HG02981 (cell line): ENCODE measurements at regions not wholly inside any gene's neighbourhood (a gene's known extent, or its start where the extent isn't known, plus 50 kb on each side); places are given as distances from the start of the nearest gene placed in this dataset.

Experiments
- ATAC-seq: cut with Tn5 transposase; IDR thresholded peaks from one replicate; pipeline ENCODE4 v1.9.1; 2021; ENCODE audit warnings: mild to moderate bottlenecking, moderate library complexity; ENCODE audit not compliant: unreplicated experiment

DNA sequence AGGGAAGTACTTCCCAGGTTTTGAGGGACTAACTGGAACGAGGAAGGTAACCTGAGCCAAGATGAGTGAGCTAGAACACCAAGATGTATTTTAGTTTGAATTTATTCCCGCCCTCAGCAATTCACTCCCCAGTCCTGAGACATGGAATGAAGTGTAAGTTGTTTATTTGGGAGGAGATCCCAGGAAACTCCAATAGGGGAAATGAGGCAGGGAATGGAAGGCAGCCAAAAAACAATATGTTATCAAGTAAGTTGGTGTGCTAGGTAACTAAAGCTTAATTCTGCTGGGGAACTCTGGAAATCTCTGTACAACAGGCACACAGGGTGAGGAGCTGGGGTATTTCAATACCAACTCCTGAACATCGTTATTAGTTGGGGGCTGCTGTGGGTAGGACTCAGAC, 189.7 kb upstream of the HDAC9 start:
- ATAC-seq = no peak

GRCh38 chr7:18306696-18307095, 188.9 kb upstream of the HDAC9 start:
- ATAC-seq = no peak

DNA sequence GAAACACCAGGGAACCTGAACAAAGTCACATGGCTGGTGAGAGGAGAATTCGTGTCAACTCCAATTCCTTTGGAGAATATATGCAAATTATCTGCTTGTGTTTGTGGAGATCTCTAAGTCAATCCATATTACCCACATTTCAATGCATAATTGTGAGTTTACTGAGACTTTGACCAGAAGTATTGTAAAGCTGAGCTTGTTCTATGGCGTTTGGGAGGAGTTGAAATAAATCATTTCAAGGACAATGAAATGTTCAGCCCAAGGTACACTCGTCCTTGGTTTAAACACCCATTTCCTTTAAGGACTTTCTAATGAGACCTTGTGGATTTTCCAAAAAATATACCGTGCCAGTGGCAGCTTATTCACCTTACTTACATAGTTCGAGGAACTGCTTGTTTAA, 186.6 kb upstream of the HDAC9 start:
- ATAC-seq = no peak

DNA sequence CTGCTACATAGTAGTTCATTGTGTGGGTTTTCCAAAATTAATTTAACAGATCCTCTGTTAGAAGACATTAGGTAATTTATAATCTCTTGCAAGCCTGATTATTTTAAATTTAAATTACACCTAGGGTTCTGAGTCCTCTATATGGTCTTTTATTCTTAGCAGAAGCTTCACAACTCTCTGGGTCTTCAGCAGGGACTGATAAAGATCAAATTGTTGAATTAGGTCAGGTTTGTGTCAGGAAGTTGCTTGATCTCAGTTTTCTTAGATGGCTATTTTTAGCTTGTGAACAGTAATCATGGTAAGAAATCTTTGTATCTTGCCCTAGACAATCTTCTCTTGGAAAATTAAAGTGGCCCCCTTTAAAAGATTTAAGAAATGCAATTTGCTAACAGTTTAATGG, 183.1 kb upstream of the HDAC9 start:
- ATAC-seq = no peak

GRCh38 chr7:18313965-18314364, 181.6 kb upstream of the HDAC9 start:
- ATAC-seq = no peak

- no peak for ATAC-seq
Measured at GRCh38 chr7:18315241-18315640, 180.3 kb upstream of the HDAC9 start.

DNA sequence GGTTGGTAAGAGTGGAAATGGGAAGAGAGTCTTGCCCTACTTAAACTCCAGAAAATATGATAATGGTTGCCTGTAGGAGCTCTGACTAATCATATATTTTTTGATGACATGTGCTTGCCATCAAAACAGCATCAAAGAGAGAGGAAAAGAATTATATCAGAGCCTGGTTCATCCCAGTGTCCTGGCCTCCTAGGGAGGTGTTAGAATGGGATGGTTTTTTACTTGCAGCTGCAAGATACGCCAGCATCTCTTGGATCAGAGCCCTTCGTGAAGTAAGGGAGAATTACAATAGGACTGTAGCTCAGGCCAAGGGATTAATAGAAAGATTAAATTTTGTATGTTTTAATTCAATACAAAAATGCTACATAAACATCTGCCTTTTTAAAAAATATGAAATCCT, 177.6 kb upstream of the HDAC9 start:
- ATAC-seq = no peak

DNA sequence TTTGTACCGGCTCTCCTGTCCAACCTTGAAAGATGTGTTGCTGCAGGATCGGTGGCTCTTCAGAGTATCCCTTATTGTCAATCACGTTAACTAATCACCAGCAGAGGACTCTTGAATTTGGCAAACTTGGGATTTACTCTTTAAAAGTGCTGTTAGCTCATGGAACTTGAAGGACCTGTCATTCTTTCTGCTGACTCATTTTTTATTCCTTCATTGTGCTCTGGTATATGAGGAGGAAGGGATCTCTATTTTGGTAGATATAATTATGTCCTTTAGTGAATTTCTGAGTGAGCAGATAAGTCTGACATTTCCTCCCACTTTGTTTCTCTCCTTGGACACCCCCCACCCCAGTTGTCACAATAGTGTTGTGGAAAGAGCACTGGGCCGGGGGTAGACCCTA, 175.1 kb upstream of the HDAC9 start:
- ATAC-seq = no peak

- ATAC-seq = peak; percentile 91
Measured at GRCh38 chr7:18320971-18321567, 174.5 kb upstream of the HDAC9 start.

GRCh38 chr7:18330548-18330947, 165.0 kb upstream of the HDAC9 start:
- ATAC-seq = no peak

DNA sequence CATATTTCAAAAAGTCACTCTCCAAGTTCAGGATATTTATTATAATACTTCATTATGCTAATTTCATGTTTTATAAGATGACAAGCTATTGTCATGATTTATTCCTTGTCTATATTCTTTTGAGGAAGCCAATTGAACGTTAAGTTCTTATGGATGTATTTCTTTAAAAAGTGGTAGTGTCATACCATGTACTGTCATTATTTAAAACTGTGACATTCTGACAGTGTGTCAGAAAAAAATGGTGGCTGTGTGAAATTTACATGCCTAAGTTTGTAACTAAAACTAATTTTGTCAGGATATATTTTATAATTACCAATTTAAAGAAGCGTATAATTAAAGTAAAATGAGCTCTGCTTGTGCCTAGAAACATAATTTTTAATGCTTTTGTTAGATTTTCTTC, 158.9 kb upstream of the HDAC9 start:
- no peak for ATAC-seq

GRCh38 chr7:18337048-18337809, 158.3 kb upstream of the HDAC9 start:
- no peak for ATAC-seq

GRCh38 chr7:18338910-18339523, 156.5 kb upstream of the HDAC9 start:
- ATAC-seq = no peak

DNA sequence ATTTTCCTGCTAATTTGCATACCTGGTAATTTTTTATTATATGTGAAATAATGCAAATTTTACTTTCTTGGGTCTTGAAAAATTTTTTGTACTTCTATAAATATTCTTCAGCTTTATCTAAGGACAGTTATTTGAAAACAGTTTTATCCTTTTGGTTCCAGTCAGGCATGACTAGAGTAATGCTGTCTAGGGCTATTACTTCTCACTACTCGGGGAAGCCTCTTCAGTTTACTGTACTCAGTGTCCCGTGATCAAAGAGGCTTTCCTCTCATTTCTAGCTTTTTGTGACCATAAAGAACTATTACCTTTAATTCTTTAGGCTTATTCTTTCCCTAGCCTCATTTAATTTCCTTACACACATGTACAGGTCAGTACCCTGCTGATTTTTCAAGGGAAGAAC, 153.8 kb upstream of the HDAC9 start:
- no peak for ATAC-seq

DNA sequence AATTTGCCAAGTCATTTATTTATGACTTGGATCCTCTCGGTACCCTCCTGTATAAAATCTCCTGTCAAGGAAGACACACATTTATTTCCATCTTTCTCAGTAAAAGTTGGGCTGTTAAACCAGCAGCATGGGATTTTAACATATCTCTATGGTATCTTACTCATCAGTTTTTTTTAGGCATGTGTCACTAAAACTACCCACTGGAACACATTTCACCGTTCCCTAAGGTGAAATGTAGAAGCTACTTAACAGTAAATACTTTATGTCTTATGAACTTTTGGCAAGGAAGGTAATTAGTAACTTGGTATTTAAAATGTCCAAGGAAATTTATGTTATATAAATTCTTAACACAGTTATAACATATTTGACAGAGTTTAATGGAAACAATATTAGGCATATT, 152.5 kb upstream of the HDAC9 start:
- no peak for ATAC-seq

GRCh38 chr7:18344536-18344935, 151.0 kb upstream of the HDAC9 start:
- no peak for ATAC-seq

DNA sequence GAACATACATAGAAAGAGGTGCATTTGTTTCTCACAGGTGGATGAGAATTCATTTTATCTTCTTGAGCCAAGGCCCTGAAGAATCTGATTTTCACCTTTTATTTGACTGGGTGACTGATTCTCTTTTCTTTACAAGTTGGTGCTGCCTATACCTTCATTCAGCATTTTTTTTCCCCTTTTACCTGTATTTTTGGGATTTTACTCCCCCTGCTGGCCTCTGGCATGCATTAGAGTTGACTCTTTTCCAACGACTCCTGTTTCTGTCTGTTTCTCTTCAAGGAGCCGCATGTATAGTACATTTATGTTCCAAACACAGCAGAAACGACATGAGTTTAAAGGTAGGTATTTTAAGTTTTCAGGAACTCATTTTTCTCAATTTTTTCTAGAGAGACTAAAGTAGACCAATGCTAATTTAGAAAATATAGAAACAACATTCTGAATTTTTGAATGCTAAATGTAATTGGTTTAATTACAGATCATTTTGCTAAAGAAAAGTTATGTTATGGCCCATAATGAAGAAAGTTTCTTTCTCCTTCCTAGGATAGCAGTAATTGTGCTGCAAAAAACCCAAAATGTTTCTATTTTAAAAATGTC, 149.8 kb upstream of the HDAC9 start:
- peak; percentile 67 for ATAC-seq

- no peak for ATAC-seq
Measured at GRCh38 chr7:18347170-18347569, 148.4 kb upstream of the HDAC9 start.

- no peak for ATAC-seq
Measured at GRCh38 chr7:18350678-18351077, 144.9 kb upstream of the HDAC9 start.

- ATAC-seq = peak; percentile 53
Measured at GRCh38 chr7:18352339-18353255, 143.0 kb upstream of the HDAC9 start.

DNA sequence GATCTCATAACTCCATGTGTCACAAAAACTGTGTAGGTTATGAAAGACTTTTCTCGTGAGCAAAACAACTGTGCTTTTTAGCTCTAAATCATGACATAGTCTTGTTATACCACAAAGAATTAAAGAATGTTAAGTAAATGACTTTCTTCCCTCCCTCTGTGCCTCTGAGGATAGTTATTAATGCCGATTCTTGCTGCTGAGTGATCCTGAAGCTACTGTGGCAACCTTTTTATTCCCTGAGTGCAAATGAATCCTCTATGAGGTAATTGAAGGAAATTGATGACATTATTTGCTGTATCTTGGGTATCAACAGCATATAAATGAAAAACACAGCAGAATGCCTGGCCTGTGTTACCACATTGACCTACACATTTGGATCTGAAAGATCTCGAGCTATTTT, 142.2 kb upstream of the HDAC9 start:
- ATAC-seq = no peak
